HCT116 (cell line): ENCODE measurements at regions not wholly inside any gene's neighbourhood (a gene's known extent, or its start where the extent isn't known, plus 50 kb on each side); places are given as distances from the start of the nearest gene placed in this dataset.

Experiments
- ATAC-seq: fragments of 200-7000 bp; cut with Tn5 transposase; 2 replicates; pipeline ENCODE4 v1.9.1; 2020; ENCODE audit warnings: mild to moderate bottlenecking, moderate library complexity
- BruUV-seq: library from RNA; stranded (reverse); fragments of 400-500 nt; replicated peaks from 2 replicates; lab custom pipeline; 2021; lab: Mats Ljungman, UMichigan
- CTCF ChIA-PET: fragments of 300-600 bp; sonication (Branson Sonifier 250); formaldehyde crosslinking; loops from one replicate; lab custom pipeline; 2021; ENCODE audit warnings: antibody characterized with exemption; lab: Charles Lee
- POLR2A ChIA-PET: fragments of 300-600, 350-600 bp; sonication (Branson Sonifier 250); formaldehyde crosslinking; loops from one replicate; lab custom pipeline; 2021; ENCODE audit warnings: antibody characterized with exemption; lab: Charles Lee
- RAD21 ChIA-PET, 2 experiments: fragments of 300-600 bp; sonication (Branson Sonifier 250); formaldehyde crosslinking; loops; one replicate each; lab custom pipeline; 2023; ENCODE audit warnings: low total read pairs in 2 of 2; ENCODE audit not compliant: uncharacterized antibody in 2 of 2, unreplicated experiment in 2 of 2, low non-redundant PET in 1 of 2; lab: Charles Lee
- DNase-seq: peaks from one replicate; pipeline ENCODE4 v3.0.0-alpha.2; 2010; ENCODE audit warnings: low read depth, low spot score
- H2AFZ ChIP-seq: fragments of 200-600 bp; shearing (Covaris generic), sonication (generic); 2 replicates; pipeline ENCODE4 v1.6.1; 2017; ENCODE audit warnings: low read depth, mixed run types, mixed read lengths, antibody characterized with exemption, low read length; ENCODE audit not compliant: poor library complexity, severe bottlenecking
- H3K27ac ChIP-seq: 2 replicates; pipeline ENCODE4 v1.5.1; 2012; ENCODE audit warnings: low read depth, low read length
- H3K27me3 ChIP-seq: fragments of 200-600 bp; sonication (generic); 2 replicates; pipeline ENCODE4 v1.6.1; 2016; ENCODE audit warnings: mixed run types, low read length, mixed read lengths; ENCODE audit not compliant: insufficient read depth
- H3K36me3 ChIP-seq, 2 experiments: fragments of 200-500 bp in 1 of 2; fragments of 200-600 bp in 1 of 2; sonication (Bioruptor generic) in 1 of 2; sonication (generic) in 1 of 2; 2 replicates each; pipeline versions ENCODE4 v1.5.1 to v1.6.1; 2014 to 2016; ENCODE audit warnings: low read length in 2 of 2, inconsistent platforms in 1 of 2, mixed read lengths in 1 of 2, mixed run types in 1 of 2; ENCODE audit not compliant: insufficient read depth in 2 of 2, control insufficient read depth in 1 of 2
- H3K4me1 ChIP-seq, 2 experiments: fragments of 200-600 bp in 1 of 2; sonication (generic) in 1 of 2; 2 replicates each; pipeline versions ENCODE4 v1.5.1 to v1.6.1; 2012 to 2017; ENCODE audit warnings: low read length in 2 of 2, inconsistent platforms in 1 of 2, mild to moderate bottlenecking in 1 of 2, mixed read lengths in 1 of 2, mixed run types in 1 of 2, moderate library complexity in 1 of 2; ENCODE audit not compliant: insufficient read depth in 2 of 2, control insufficient read depth in 1 of 2
- H3K4me2 ChIP-seq: fragments of 200-600 bp; sonication (generic); 2 replicates; pipeline ENCODE4 v1.6.1; 2017; ENCODE audit warnings: mixed run types, low read length, mixed read lengths
- H3K4me3 ChIP-seq, 2 experiments: fragments of 200-600 bp in 1 of 2; sonication (generic) in 1 of 2; replicated peaks in 1 of 2; 2 replicates each; pipeline ENCODE4 v1.5.1; 2011 to 2016; ENCODE audit warnings: low read length in 2 of 2, control low read depth in 1 of 2, low read depth in 1 of 2, mild to moderate bottlenecking in 1 of 2, mixed read lengths in 1 of 2, mixed run types in 1 of 2
- H3K79me2 ChIP-seq: fragments of 200-600 bp; sonication (generic); 2 replicates; pipeline ENCODE4 v1.6.1; 2017; ENCODE audit warnings: mild to moderate bottlenecking, mixed run types, low read length, moderate library complexity, mixed read lengths; ENCODE audit not compliant: insufficient read depth
- H3K9ac ChIP-seq: fragments of 200-600 bp; sonication (generic); 2 replicates; pipeline ENCODE4 v1.6.1; 2016; ENCODE audit warnings: low read length, mixed read lengths
- H3K9me2 ChIP-seq: fragments of 200-600 bp; sonication (generic), shearing (Covaris generic); 2 replicates; pipeline ENCODE4 v1.6.1; 2017; ENCODE audit warnings: mixed run types, mild to moderate bottlenecking, moderate library complexity; ENCODE audit not compliant: insufficient read depth
- H3K9me3 ChIP-seq, 2 experiments: fragments of 200-500 bp in 1 of 2; fragments of 200-600 bp in 1 of 2; sonication (Bioruptor generic) in 1 of 2; sonication (generic) in 1 of 2; 2 replicates each; pipeline ENCODE4 v1.6.1; 2014 to 2017; ENCODE audit warnings: low read length in 2 of 2, mixed read lengths in 2 of 2, inconsistent platforms in 1 of 2, low read depth in 1 of 2, mild to moderate bottlenecking in 1 of 2, mixed run types in 1 of 2, moderate library complexity in 1 of 2; ENCODE audit not compliant: control insufficient read depth in 1 of 2, insufficient read depth in 1 of 2
- H4K20me1 ChIP-seq: fragments of 200-600 bp; sonication (generic), shearing (Covaris generic); 2 replicates; pipeline ENCODE4 v1.6.1; 2017; ENCODE audit warnings: mixed run types, mild to moderate bottlenecking, moderate library complexity; ENCODE audit not compliant: insufficient read depth
- CBX3 ChIP-seq: IDR thresholded peaks from 2 replicates; pipeline ENCODE4 v1.6.1; 2012; ENCODE audit warnings: low read depth
- EZH2 ChIP-seq: fragments of 200-600 bp; sonication (generic); IDR thresholded peaks from 2 replicates; pipeline ENCODE4 v1.6.1; 2017; ENCODE audit warnings: antibody characterized with exemption, mixed run types
- EZH2phosphoT487 ChIP-seq: fragments of 200-600 bp; IDR thresholded peaks from 2 replicates; pipeline ENCODE4 v1.6.1; 2018; ENCODE audit warnings: antibody characterized with exemption, borderline replicate concordance
- FOSL1 ChIP-seq: IDR thresholded peaks from 2 replicates; pipeline ENCODE4 v1.6.1; 2012; ENCODE audit warnings: low read depth
- JUND ChIP-seq: IDR thresholded peaks from 2 replicates; pipeline ENCODE4 v1.6.1; 2012
- POLR2AphosphoS5 ChIP-seq: IDR thresholded peaks from 2 replicates; pipeline ENCODE4 v1.6.1; 2011; ENCODE audit warnings: mild to moderate bottlenecking, low read depth, low read length, moderate library complexity
- RAD21 ChIP-seq: IDR thresholded peaks from 2 replicates; pipeline ENCODE4 v1.6.1; 2012; ENCODE audit warnings: low read depth, mild to moderate bottlenecking
- SIN3A ChIP-seq: IDR thresholded peaks from 2 replicates; pipeline ENCODE4 v1.6.1; 2012; ENCODE audit warnings: low read depth
- ZNF274 ChIP-seq: fragments of 200-500 bp; sonication (Bioruptor generic); IDR thresholded peaks from 2 replicates; pipeline ENCODE4 v1.6.1; 2014; ENCODE audit warnings: mild to moderate bottlenecking, low read depth, low read length, inconsistent platforms
- intact Hi-C: fragments of 100-400 bp; cut with micrococcal nuclease; formaldehyde crosslinking; loops from 2 replicates; pipeline ENCODE4 v1.10.0; 2022
- TF ChIP-seq, protein P1 (sequence below): IDR thresholded peaks from 2 replicates; pipeline ENCODE4 v1.6.1; 2012
- TF ChIP-seq, protein P2 (sequence below), 3 experiments: fragments of 200-600 bp in 1 of 3; sonication (generic) in 1 of 3; IDR thresholded peaks in 2 of 3; conservative IDR thresholded peaks in 1 of 3; 2 replicates each; pipeline ENCODE4 v1.5.1; 2012 to 2017; ENCODE audit warnings: low read depth in 2 of 3, low read length in 2 of 3, antibody characterized with exemption in 1 of 3, borderline replicate concordance in 1 of 3, control low read depth in 1 of 3, mild to moderate bottlenecking in 1 of 3, mixed read lengths in 1 of 3, mixed run types in 1 of 3, moderate library complexity in 1 of 3; ENCODE audit not compliant: insufficient read depth in 1 of 3
- TF ChIP-seq, protein P3 (sequence below): IDR thresholded peaks from 2 replicates; pipeline ENCODE4 v1.6.1; 2011; ENCODE audit warnings: mild to moderate bottlenecking, low read length, moderate library complexity; ENCODE audit not compliant: insufficient replicate concordance; ENCODE audit errors: extremely low read depth

DNA sequence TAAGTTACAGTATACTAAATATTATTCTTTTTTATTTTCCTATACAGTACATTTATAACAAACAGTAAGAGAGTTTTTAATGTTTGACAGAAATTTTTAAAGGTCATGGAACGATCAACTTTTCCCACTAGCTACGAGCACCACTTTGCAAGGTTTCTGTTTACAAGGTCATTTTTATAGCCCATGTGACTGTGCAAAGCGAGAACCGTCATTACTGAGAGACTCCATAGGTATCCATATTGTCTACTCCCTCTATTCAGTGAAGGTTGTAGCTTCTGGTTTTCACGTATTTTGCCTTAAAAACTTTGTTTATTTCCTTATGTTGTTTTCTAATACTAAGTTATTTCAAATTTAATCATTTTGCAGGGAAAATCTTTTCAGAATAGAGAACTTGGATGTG, 186.3 kb upstream of the RGMB start:
- no peaks in the 10 kb centered on the region; the same call in 1 of the 2 replicates for H4K20me1 ChIP-seq
- DNase-seq (no peak), ATAC-seq (no peak)
- H3K9ac ChIP-seq = no peak overlapping the region
- no TSS peak for BruUV-seq
- no peaks in the 10 kb centered on the region for H3K9me3 ChIP-seq
- TF ChIP-seq, protein P1, sequence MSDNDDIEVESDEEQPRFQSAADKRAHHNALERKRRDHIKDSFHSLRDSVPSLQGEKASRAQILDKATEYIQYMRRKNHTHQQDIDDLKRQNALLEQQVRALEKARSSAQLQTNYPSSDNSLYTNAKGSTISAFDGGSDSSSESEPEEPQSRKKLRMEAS = no peak
- TF ChIP-seq RAD21 = no peak
- TF ChIP-seq, protein P2, sequence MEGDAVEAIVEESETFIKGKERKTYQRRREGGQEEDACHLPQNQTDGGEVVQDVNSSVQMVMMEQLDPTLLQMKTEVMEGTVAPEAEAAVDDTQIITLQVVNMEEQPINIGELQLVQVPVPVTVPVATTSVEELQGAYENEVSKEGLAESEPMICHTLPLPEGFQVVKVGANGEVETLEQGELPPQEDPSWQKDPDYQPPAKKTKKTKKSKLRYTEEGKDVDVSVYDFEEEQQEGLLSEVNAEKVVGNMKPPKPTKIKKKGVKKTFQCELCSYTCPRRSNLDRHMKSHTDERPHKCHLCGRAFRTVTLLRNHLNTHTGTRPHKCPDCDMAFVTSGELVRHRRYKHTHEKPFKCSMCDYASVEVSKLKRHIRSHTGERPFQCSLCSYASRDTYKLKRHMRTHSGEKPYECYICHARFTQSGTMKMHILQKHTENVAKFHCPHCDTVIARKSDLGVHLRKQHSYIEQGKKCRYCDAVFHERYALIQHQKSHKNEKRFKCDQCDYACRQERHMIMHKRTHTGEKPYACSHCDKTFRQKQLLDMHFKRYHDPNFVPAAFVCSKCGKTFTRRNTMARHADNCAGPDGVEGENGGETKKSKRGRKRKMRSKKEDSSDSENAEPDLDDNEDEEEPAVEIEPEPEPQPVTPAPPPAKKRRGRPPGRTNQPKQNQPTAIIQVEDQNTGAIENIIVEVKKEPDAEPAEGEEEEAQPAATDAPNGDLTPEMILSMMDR (IDR thresholded peaks at IDR 0.05 in 2 of 3, conservative IDR thresholded peaks at IDR 0.05 in 1 of 3; ENCODE audit: borderline replicate concordance in 1 of 3, insufficient read depth in 1 of 3, low read depth in 2 of 3, low read length in 2 of 3) = no peak
- no peak for TF ChIP-seq ZNF274
- no peak for TF ChIP-seq CBX3
- no peak for TF ChIP-seq JUND
- no peak for TF ChIP-seq EZH2
- POLR2A ChIA-PET = no interaction called here
- intact Hi-C loops = no loop called here
- no peak overlapping the region for H3K4me2 ChIP-seq
- no peak overlapping the region for H3K27ac ChIP-seq
- no peak overlapping the region for H2AFZ ChIP-seq
- RAD21 ChIA-PET = no interaction called here
- no peak overlapping the region for H3K4me3 ChIP-seq
- no peaks in the 10 kb centered on the region for H3K36me3 ChIP-seq
- H3K9me2 ChIP-seq = no peaks in the 10 kb centered on the region
- CTCF ChIA-PET = no interaction called here
- no peaks in the 10 kb centered on the region for H3K79me2 ChIP-seq
- H3K27me3 ChIP-seq = no peaks in the 10 kb centered on the region
- H3K4me1 ChIP-seq = no peaks in the 10 kb centered on the region

DNA sequence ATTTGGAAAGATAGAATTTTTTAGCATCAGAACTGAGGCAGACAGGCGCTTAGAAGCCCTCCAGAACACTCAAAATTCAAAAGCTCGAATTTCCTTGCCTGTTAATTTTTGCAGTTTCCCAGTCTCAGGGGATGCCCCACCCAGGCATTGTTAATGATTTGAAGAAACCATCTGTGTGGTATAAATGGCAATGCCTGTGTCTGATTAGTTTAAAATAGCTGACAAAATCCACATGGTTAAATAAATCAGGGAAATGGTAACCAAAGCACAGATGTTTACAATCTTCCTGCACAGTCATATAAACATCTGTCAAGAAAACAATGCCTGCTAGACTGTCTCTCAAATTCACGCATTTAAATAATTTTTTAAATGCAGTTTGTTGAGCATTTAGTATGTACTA, 185.2 kb upstream of the RGMB start:
- H3K27me3 ChIP-seq = no peaks in the 10 kb centered on the region
- no peak overlapping the region for H3K4me2 ChIP-seq
- DNase-seq (no peak), ATAC-seq (no peak)
- H3K9me3 ChIP-seq = no peaks in the 10 kb centered on the region
- POLR2A ChIA-PET = no interaction called here
- H2AFZ ChIP-seq = no peak overlapping the region
- CTCF ChIA-PET = no interaction called here
- BruUV-seq = no TSS peak
- TF ChIP-seq SIN3A (no peak), POLR2AphosphoS5 (no peak), FOSL1 (no peak), EZH2phosphoT487 (no peak), JUND (no peak), RAD21 (no peak)
- TF ChIP-seq, protein P3, sequence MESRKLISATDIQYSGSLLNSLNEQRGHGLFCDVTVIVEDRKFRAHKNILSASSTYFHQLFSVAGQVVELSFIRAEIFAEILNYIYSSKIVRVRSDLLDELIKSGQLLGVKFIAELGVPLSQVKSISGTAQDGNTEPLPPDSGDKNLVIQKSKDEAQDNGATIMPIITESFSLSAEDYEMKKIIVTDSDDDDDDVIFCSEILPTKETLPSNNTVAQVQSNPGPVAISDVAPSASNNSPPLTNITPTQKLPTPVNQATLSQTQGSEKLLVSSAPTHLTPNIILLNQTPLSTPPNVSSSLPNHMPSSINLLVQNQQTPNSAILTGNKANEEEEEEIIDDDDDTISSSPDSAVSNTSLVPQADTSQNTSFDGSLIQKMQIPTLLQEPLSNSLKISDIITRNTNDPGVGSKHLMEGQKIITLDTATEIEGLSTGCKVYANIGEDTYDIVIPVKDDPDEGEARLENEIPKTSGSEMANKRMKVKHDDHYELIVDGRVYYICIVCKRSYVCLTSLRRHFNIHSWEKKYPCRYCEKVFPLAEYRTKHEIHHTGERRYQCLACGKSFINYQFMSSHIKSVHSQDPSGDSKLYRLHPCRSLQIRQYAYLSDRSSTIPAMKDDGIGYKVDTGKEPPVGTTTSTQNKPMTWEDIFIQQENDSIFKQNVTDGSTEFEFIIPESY = no peak
- intact Hi-C loops = no loop called here
- H3K79me2 ChIP-seq = no peaks in the 10 kb centered on the region
- H3K4me3 ChIP-seq = no peak overlapping the region
- no peak overlapping the region for H3K9ac ChIP-seq
- RAD21 ChIA-PET = no interaction called here
- no peak overlapping the region for H3K27ac ChIP-seq
- no peaks in the 10 kb centered on the region for H3K4me1 ChIP-seq
- H3K9me2 ChIP-seq = no peaks in the 10 kb centered on the region
- no peaks in the 10 kb centered on the region; the same call in 1 of the 2 replicates for H4K20me1 ChIP-seq
- H3K36me3 ChIP-seq = no peaks in the 10 kb centered on the region
